GM20000 (cell line): ENCODE measurements at regions not wholly inside any gene's neighbourhood (a gene's known extent, or its start where the extent isn't known, plus 50 kb on each side); places are given as distances from the start of the nearest gene placed in this dataset.

Experiments
- DNase-seq: peaks from one replicate; pipeline ENCODE4 v3.0.0; 2012; ENCODE audit warnings: low spot score
- CTCF ChIP-seq: IDR thresholded peaks from 2 replicates; pipeline ENCODE4 v1.5.1; 2012; ENCODE audit warnings: mild to moderate bottlenecking, control low read depth; ENCODE audit errors: extremely low read depth, missing control alignments

GRCh38 chr2:191476901-191477300, 201.0 kb upstream of the NABP1 start:
- DNase-seq = no peak
- TF ChIP-seq CTCF = no peak

GRCh38 chr2:191478799-191479679, 198.9 kb upstream of the NABP1 start:
- no peak for DNase-seq

GRCh38 chr2:191479680-191480023, 198.3 kb upstream of the NABP1 start:
- no peak for TF ChIP-seq CTCF
- DNase-seq = peak; percentile 37

More at GRCh38 chr2:191478799-191479679, 198.9 kb upstream of the NABP1 start:
- no peak for TF ChIP-seq CTCF

DNA sequence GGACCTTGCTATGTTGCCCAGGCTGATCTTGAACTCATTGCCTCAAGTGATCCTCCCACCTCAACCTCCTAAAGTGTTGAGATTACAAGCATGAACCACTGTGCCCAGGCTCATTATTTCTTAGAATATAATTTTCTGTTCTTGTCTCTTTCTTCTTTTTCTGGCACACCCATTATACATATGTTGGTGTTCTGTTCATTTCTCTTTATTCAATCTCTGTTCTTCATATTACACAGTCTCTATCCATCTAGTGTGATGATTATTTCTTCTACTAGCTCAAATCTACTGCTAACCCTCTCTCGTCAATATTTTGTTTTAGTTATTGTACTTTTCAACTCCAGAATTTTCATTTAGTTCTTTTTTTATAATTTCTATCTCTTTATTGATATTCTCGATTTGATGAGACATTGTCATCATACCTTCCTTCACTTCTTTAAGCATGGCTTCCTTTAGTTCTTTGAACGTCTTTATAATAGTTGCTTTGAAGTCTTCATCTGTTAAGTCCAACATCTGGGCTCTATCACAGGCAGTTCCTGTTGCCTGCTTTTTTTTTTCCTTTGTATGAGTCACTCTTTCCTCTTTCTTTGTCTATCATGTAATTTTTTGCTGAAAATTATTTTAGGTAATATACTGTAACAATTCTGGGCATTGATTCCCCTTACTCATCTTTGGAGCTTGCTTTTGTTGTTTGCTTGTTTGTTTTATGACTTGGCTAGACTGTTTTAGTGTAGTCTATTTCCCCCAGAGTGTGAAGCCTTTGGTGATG, 196.4 kb upstream of the NABP1 start:
- no peak for DNase-seq
- TF ChIP-seq CTCF = no peak

DNA sequence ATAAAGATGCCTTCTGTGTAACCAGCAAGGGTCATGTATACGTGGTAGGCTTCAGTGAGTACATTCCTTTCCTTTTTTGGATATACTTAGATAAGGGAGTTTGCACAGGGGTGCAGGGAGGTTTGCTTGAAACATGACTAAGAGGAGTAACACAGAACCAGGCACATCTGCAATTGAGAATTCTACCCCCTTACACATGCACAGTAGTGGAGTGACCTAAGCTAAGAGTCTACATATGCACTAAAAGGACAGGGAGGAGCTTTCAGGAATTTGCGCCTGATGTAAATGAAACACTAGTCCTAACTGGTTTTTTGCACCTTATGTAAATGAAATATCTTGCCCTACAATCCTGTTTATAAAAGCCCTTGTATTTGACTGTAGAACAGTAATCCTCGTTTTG, 194.8 kb upstream of the NABP1 start:
- TF ChIP-seq CTCF = no peak
- no peak for DNase-seq

- TF ChIP-seq CTCF = no peak
- DNase-seq = no peak
Measured at GRCh38 chr2:191486584-191487320, 191.2 kb upstream of the NABP1 start.
